Suprapubic skin (tissue), 4 donors: ENCODE measurements at regions not wholly inside any gene's neighbourhood (a gene's known extent, or its start where the extent isn't known, plus 50 kb on each side); places are given as distances from the start of the nearest gene placed in this dataset.

Experiments
- DNase-seq, 2 donors: peaks; one replicate each; pipeline ENCODE4 v3.0.0-alpha.2; 2019; ENCODE audit warnings: low spot score in 2 of 2
- H3K27ac ChIP-seq: fragments of 200-600 bp; sonication (generic); one replicate; pipeline ENCODE4 v1.5.1; 2019
- H3K27me3 ChIP-seq: fragments of 200-600 bp; sonication (generic); one replicate; pipeline ENCODE4 v1.5.1; 2019
- H3K36me3 ChIP-seq: fragments of 200-600 bp; sonication (generic); one replicate; pipeline ENCODE4 v1.5.1; 2019
- H3K4me1 ChIP-seq: fragments of 200-600 bp; sonication (generic); one replicate; pipeline ENCODE4 v1.5.1; 2019
- H3K4me3 ChIP-seq: fragments of 200-600 bp; sonication (generic); one replicate; pipeline ENCODE4 v1.5.1; 2019; ENCODE audit warnings: mild to moderate bottlenecking
- H3K9me3 ChIP-seq: fragments of 200-600 bp; sonication (generic); one replicate; pipeline ENCODE4 v1.5.1; 2019
- CTCF ChIP-seq, 2 donors: fragments of 200-600 bp in 1 of 2; fragments of 450-650 bp in 1 of 2; sonication (generic) in 1 of 2; IDR thresholded peaks; one replicate each; pipeline ENCODE4 v1.5.1; 2016 to 2019; ENCODE audit warnings: antibody characterized with exemption in 2 of 2, mild to moderate bottlenecking in 1 of 2, moderate library complexity in 1 of 2
- EP300 ChIP-seq: sonication (generic); formaldehyde crosslinking; IDR thresholded peaks from one replicate; pipeline ENCODE4 v1.6.1; 2017; ENCODE audit warnings: antibody characterized with exemption
- POLR2A ChIP-seq, 2 donors: fragments of 450-650 bp; IDR thresholded peaks; one replicate each; pipeline ENCODE4 v1.6.1; 2017; ENCODE audit warnings: antibody characterized with exemption in 2 of 2, mild to moderate bottlenecking in 2 of 2, moderate library complexity in 2 of 2
- POLR2AphosphoS5 ChIP-seq, 3 donors: sonication (generic); formaldehyde crosslinking; IDR thresholded peaks; one replicate each; pipeline ENCODE4 v1.6.1; 2017; ENCODE audit warnings: antibody characterized with exemption in 3 of 3
- WGBS: methylation state at CpG from one replicate; pipeline ENCODE4 v1.1.5; 2018; 5-methylcytosine and 5-hydroxymethylcytosine counted together

DNA sequence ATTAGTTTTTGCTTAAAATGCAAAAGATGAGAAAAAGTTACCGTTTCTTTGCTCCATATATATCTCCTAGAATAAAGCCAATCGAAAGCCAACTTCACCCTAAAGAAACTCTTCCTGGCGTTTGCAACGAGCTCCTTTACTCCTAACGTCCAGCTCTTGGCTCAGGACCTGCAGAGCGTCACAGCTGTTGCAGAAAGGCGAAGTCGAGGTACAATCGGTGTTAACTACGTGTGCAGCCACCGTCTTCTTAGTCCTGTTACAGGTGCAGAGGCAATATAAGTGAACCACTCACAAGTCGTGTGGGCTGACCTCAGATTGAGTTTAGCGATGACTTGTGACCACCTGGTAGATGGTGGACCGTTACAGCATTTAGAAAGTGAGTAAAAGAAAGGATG lies 113.1 kb downstream of the TRIM27 start:
- H3K9me3 ChIP-seq: no peaks in the 10 kb centered on the region
- TF ChIP-seq EP300: no peak
- no peak for TF ChIP-seq POLR2AphosphoS5 (IDR thresholded peaks at IDR 0.05)
- no peak for TF ChIP-seq CTCF (IDR thresholded peaks at IDR 0.05)
- TF ChIP-seq POLR2A (IDR thresholded peaks at IDR 0.05): no peak
- peaks cover 97% of the 10 kb centered on the region for H3K27me3 ChIP-seq
- DNase-seq: no peak
- WGBS: 9% methylated on average over 14 of the region's 14 CpGs
- H3K4me3 ChIP-seq: no peak overlapping the region
- no peak overlapping the region for H3K27ac ChIP-seq
- no peaks in the 10 kb centered on the region for H3K36me3 ChIP-seq
- H3K4me1 ChIP-seq: no peaks in the 10 kb centered on the region

DNA sequence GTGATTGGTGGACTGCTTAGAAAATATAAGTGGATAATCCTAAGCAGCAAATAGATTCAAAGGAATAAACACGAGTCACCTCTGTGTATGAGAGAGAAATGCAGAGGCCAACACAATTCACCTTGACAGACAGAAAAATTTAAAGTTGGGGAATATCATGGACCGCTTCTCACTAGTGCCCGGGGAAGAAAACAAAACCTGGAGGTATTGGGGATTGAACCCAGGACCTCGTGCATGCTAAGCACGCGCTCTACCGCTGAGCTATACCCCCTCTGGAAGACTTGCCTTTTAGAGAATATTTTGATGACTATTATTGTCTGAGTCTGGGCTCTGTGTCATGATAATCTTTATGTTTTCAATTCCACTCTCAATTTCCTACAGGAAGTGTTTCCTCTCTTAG lies 111.9 kb downstream of the TRIM27 start:
- no peaks in the 10 kb centered on the region for H3K4me1 ChIP-seq
- peaks cover 97% of the 10 kb centered on the region for H3K27me3 ChIP-seq
- H3K27ac ChIP-seq: no peak overlapping the region
- TF ChIP-seq CTCF (IDR thresholded peaks at IDR 0.05) (no peak), POLR2A (IDR thresholded peaks at IDR 0.05) (no peak), POLR2AphosphoS5 (IDR thresholded peaks at IDR 0.05) (no peak), EP300 (no peak)
- 4% methylated on average over 7 of the region's 7 CpGs for WGBS
- H3K36me3 ChIP-seq: no peaks in the 10 kb centered on the region
- no peak overlapping the region for H3K4me3 ChIP-seq
- no peaks in the 10 kb centered on the region for H3K9me3 ChIP-seq
- DNase-seq: no peak

GRCh38 chr6:28812778-28813569 lies 110.8 kb downstream of the TRIM27 start:
- no peaks in the 10 kb centered on the region for H3K36me3 ChIP-seq
- H3K27me3 ChIP-seq: peaks cover 100% of the 10 kb centered on the region
- no peak overlapping the region for H3K4me3 ChIP-seq
- no peak for TF ChIP-seq EP300
- no peak for TF ChIP-seq CTCF (IDR thresholded peaks at IDR 0.05)
- TF ChIP-seq POLR2AphosphoS5 (IDR thresholded peaks at IDR 0.05): no peak
- TF ChIP-seq POLR2A (IDR thresholded peaks at IDR 0.05): no peak
- no peak overlapping the region for H3K27ac ChIP-seq
- no peaks in the 10 kb centered on the region for H3K9me3 ChIP-seq
- 15% methylated on average over 29 of the region's 29 CpGs for WGBS
- no peaks in the 10 kb centered on the region for H3K4me1 ChIP-seq
- no peak for DNase-seq

GRCh38 chr6:28814032-28814976 lies 109.5 kb downstream of the TRIM27 start:
- H3K36me3 ChIP-seq: no peaks in the 10 kb centered on the region
- no peak overlapping the region for H3K27ac ChIP-seq
- H3K27me3 ChIP-seq: peaks cover 100% of the 10 kb centered on the region
- no peaks in the 10 kb centered on the region for H3K4me1 ChIP-seq
- H3K9me3 ChIP-seq: no peaks in the 10 kb centered on the region
- WGBS: 6% methylated on average over 39 of the region's 49 CpGs
- no peak for DNase-seq
- no peak overlapping the region for H3K4me3 ChIP-seq
- TF ChIP-seq POLR2AphosphoS5 (IDR thresholded peaks at IDR 0.05): no peak
- no peak for TF ChIP-seq EP300
- no peak for TF ChIP-seq CTCF (IDR thresholded peaks at IDR 0.05)
- no peak for TF ChIP-seq POLR2A (IDR thresholded peaks at IDR 0.05)
